CD4-positive, alpha-beta T cell (primary cell): ENCODE measurements at regions not wholly inside any gene's neighbourhood (a gene's known extent, or its start where the extent isn't known, plus 50 kb on each side); places are given as distances from the start of the nearest gene placed in this dataset.

Experiments
- ATAC-seq: fragments of 200-7000 bp; cut with Tn5 transposase; one replicate; pipeline ENCODE4 v1.10.0; 2022; ENCODE audit warnings: mild to moderate bottlenecking; ENCODE audit not compliant: poor library complexity
- CTCF ChIA-PET: fragments of 350-600 bp; sonication (Branson Sonifier 250); formaldehyde crosslinking; loops from one replicate; lab custom pipeline; 2021; ENCODE audit warnings: antibody characterized with exemption, inconsistent platforms; lab: Charles Lee
- POLR2A ChIA-PET: fragments of 350-600 bp; sonication (Branson Sonifier 250); formaldehyde crosslinking; loops from one replicate; lab custom pipeline; 2021; ENCODE audit warnings: antibody characterized with exemption, inconsistent platforms; lab: Charles Lee
- DNase-seq, 14 experiments: peaks; one replicate each; pipeline ENCODE4 v3.0.0-alpha.2; 2013 to 2020; ENCODE audit warnings: mixed read lengths in 2 of 14
- H3K27ac ChIP-seq, 2 donors: one replicate each; pipeline versions ENCODE4 v1.5.1 to v1.7.0; 2013; ENCODE audit warnings: low read length in 2 of 2, low read depth in 1 of 2, mild to moderate bottlenecking in 1 of 2
- H3K27me3 ChIP-seq, 2 experiments: 1 replicate in 1 of 2; 2 replicates in 1 of 2; pipeline versions ENCODE4 v1.6.1 to v1.7.0; 2013; ENCODE audit warnings: low read length in 2 of 2, control low read depth in 1 of 2, mild to moderate bottlenecking in 1 of 2, moderate library complexity in 1 of 2; ENCODE audit not compliant: insufficient read depth in 2 of 2, control insufficient read depth in 1 of 2
- H3K36me3 ChIP-seq: one replicate; pipeline ENCODE4 v1.6.1; 2013; ENCODE audit warnings: low read length, control low read depth; ENCODE audit not compliant: insufficient read depth
- H3K4me1 ChIP-seq: one replicate; pipeline ENCODE4 v1.6.1; 2013; ENCODE audit warnings: low read length, control low read depth; ENCODE audit not compliant: insufficient read depth
- H3K4me3 ChIP-seq: one replicate; pipeline ENCODE4 v1.5.1; 2013; ENCODE audit warnings: mild to moderate bottlenecking, low read length, moderate library complexity
- H3K9me3 ChIP-seq, 2 experiments: 1 replicate in 1 of 2; 2 replicates in 1 of 2; pipeline versions ENCODE4 v1.6.1 to v1.7.0; 2013; ENCODE audit warnings: low read length in 2 of 2, mild to moderate bottlenecking in 2 of 2, control low read depth in 1 of 2, moderate library complexity in 1 of 2; ENCODE audit not compliant: control insufficient read depth in 1 of 2, insufficient read depth in 1 of 2
- H3K27ac Mint-ChIP-seq: one replicate; pipeline ENCODE4 v1.8.0; 2020; ENCODE audit warnings: mixed read lengths
- H3K27me3 Mint-ChIP-seq: one replicate; pipeline ENCODE4 v1.8.0; 2021; ENCODE audit warnings: mixed read lengths
- H3K36me3 Mint-ChIP-seq: one replicate; pipeline ENCODE4 v1.8.0; 2021; ENCODE audit warnings: low read depth, mixed read lengths
- H3K4me1 Mint-ChIP-seq: one replicate; pipeline ENCODE4 v1.8.0; 2021; ENCODE audit warnings: low read depth, mixed read lengths
- H3K4me3 Mint-ChIP-seq: one replicate; pipeline ENCODE4 v1.8.0; 2020; ENCODE audit warnings: mild to moderate bottlenecking, mixed read lengths
- H3K9me3 Mint-ChIP-seq: one replicate; pipeline ENCODE4 v1.8.0; 2020; ENCODE audit warnings: mixed read lengths
- intact Hi-C, 2 experiments: fragments of 100-400 bp; cut with DNase I in 1 of 2; cut with micrococcal nuclease in 1 of 2; formaldehyde crosslinking; loops; one replicate each; pipeline versions ENCODE4 v1.15.1 to v1.9.0; 2023 to 2025; cut with DNase I, micrococcal nuclease
- TF ChIP-seq, protein P1 (sequence below): fragments of 200-600 bp; IDR thresholded peaks from one replicate; pipeline ENCODE4 v1.8.0; 2022; ENCODE audit warnings: antibody characterized with exemption, mild to moderate bottlenecking

DNA sequence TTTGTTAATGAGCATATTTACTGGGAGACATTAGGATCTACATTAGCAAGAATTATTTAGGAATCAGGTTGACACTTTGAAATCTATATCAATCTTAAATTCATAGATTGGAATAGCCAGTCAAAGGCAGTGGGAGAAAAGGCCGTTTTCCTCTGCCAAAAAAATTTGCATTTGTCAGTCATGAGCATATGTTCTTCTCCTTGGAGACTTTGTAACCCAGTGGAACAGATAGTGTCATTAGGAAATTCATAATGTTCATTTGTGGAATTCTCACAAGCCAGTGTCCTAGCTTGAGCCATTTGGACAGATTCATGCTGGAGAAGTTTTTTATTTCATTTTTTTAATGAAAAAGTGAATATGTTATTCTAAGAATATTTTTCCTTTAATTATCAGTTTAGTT, 260.1 kb downstream of the OXSM start:
- intact Hi-C loops = no loop called here

DNA sequence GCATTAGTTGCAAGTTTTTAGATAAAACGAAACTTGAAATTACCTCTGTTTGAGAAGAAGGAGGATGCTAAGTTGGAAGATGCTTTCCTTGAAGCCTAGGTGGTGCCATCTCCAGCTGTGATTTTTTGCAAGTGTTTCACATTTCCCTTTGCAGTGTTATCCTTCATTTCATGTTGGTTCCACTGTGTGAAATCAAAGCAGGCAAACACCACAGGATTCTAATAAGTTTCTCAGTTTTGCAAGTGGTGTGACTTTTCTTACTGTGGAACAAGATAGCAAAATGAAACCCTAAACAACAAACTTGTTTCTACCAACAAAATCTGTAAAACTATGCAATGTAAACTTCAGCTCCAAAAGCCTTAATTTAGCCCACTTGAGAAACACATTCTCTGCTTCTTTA, 260.9 kb downstream of the OXSM start:
- POLR2A ChIA-PET = no interaction called here
- intact Hi-C loops = no loop called here
- no peak overlapping the region for H3K4me3 ChIP-seq
- H3K27ac ChIP-seq = no peak overlapping the region
- H3K36me3 ChIP-seq = no peaks in the 10 kb centered on the region
- peaks cover 0 to 5% of the 10 kb centered on the region in 2 experiments for H3K9me3 ChIP-seq
- no peaks in the 10 kb centered on the region for H3K27me3 ChIP-seq
- TF ChIP-seq, protein P1, sequence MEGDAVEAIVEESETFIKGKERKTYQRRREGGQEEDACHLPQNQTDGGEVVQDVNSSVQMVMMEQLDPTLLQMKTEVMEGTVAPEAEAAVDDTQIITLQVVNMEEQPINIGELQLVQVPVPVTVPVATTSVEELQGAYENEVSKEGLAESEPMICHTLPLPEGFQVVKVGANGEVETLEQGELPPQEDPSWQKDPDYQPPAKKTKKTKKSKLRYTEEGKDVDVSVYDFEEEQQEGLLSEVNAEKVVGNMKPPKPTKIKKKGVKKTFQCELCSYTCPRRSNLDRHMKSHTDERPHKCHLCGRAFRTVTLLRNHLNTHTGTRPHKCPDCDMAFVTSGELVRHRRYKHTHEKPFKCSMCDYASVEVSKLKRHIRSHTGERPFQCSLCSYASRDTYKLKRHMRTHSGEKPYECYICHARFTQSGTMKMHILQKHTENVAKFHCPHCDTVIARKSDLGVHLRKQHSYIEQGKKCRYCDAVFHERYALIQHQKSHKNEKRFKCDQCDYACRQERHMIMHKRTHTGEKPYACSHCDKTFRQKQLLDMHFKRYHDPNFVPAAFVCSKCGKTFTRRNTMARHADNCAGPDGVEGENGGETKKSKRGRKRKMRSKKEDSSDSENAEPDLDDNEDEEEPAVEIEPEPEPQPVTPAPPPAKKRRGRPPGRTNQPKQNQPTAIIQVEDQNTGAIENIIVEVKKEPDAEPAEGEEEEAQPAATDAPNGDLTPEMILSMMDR = no peak
- Mint-ChIP-seq H3K36me3 (no peaks in the 10 kb centered on the region), H3K27me3 (no peaks in the 10 kb centered on the region), H3K4me1 (no peaks in the 10 kb centered on the region), H3K4me3 (no peak overlapping the region), H3K9me3 (no peaks in the 10 kb centered on the region), H3K27ac (no peak overlapping the region)
- no peaks in the 10 kb centered on the region for H3K4me1 ChIP-seq
- CTCF ChIA-PET = no interaction called here
- ATAC-seq (no peak), DNase-seq (no peak)

More for the DNA sequence above, 260.1 kb downstream of the OXSM start:
- peaks cover 0 to 5% of the 10 kb centered on the region in 2 experiments for H3K9me3 ChIP-seq
- CTCF ChIA-PET = no interaction called here
- no peaks in the 10 kb centered on the region for H3K4me1 ChIP-seq
- no peaks in the 10 kb centered on the region for H3K36me3 Mint-ChIP-seq
- POLR2A ChIA-PET = no interaction called here
- H3K4me3 Mint-ChIP-seq = no peak overlapping the region
- no peak for DNase-seq
- H3K9me3 Mint-ChIP-seq = no peaks in the 10 kb centered on the region
- H3K36me3 ChIP-seq = no peaks in the 10 kb centered on the region
- no peak overlapping the region for H3K27ac ChIP-seq
- H3K4me1 Mint-ChIP-seq = no peaks in the 10 kb centered on the region
- no peak overlapping the region for H3K27ac Mint-ChIP-seq
- no peaks in the 10 kb centered on the region for H3K27me3 ChIP-seq
- H3K27me3 Mint-ChIP-seq = no peaks in the 10 kb centered on the region
- TF ChIP-seq, protein P1 = no peak
- no peak overlapping the region for H3K4me3 ChIP-seq
- no peak for ATAC-seq

DNA sequence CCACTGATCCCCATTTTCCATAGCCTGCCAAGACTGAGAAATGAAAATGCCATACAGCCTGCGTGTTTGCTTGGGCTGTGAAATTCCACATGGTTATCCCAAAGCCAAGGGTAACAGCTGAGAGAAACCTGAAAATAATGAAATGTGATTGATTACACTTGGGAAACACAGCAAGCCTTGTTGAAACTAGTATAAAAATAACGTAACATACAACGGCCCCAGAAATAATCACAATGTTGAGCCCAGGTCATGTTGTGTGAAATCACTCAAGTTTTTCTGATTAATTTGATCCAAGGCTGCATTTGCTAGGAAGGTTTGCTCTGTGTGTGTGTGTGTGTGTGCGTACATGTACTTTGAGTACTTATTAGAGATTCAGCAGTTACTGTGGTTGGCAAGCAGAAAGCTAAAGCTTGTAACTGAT, 269.0 kb downstream of the OXSM start:
- TF ChIP-seq, protein P1 = no peak
- ChIA-PET POLR2A (no interaction called here), CTCF (interaction anchor here (0.5 kb wide), 1 partner anchor 1906 kb away, joined by 4 read pairs; no protein-coding TSS in a partner anchor)
- no peak overlapping the region for H3K4me3 ChIP-seq
- H3K36me3 ChIP-seq = no peaks in the 10 kb centered on the region
- Mint-ChIP-seq H3K27me3 (no peaks in the 10 kb centered on the region), H3K4me3 (no peak overlapping the region), H3K27ac (no peak overlapping the region), H3K36me3 (no peaks in the 10 kb centered on the region), H3K9me3 (no peaks in the 10 kb centered on the region), H3K4me1 (no peaks in the 10 kb centered on the region)
- DNase-seq (no peak), ATAC-seq (no peak)
- intact Hi-C loops = no loop called here
- no peak overlapping the region for H3K27ac ChIP-seq
- no peaks in the 10 kb centered on the region for H3K4me1 ChIP-seq
- peaks cover 0 to 5% of the 10 kb centered on the region in 2 experiments for H3K9me3 ChIP-seq
- no peaks in the 10 kb centered on the region for H3K27me3 ChIP-seq
